Stimulated activated CD4-positive, alpha-beta T cell treated with anti-CD3 and anti-CD28 coated beads, Interleukin-4, amount 100 ng/mL, for 24 hours (primary cell): ENCODE measurements at regions not wholly inside any gene's neighbourhood (a gene's known extent, or its start where the extent isn't known, plus 50 kb on each side); places are given as distances from the start of the nearest gene placed in this dataset.

Source experiments
- DNase-seq: peaks from one replicate; pipeline ENCODE4 v3.0.0-alpha.2; 2020

DNA sequence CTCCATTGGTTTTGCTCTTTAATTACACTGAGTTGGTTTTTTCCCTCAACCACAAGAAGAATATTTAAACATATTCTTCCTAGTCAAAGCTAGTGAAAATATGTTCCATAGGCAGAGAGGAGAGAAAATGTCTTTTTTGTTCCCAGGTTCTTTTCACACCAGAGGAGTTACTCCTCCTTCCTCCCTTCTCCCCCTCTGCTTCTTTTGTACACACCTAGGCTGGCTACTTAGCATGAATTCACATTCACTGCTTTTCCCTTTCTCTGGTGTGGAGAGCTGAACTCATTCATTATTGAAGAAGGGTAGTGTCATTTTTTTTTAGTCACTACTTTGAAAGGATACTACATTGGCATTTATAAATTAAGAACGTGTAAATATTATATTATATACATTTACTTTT, 56.6 kb upstream of the UGP2 start:
- no peak for DNase-seq

DNA sequence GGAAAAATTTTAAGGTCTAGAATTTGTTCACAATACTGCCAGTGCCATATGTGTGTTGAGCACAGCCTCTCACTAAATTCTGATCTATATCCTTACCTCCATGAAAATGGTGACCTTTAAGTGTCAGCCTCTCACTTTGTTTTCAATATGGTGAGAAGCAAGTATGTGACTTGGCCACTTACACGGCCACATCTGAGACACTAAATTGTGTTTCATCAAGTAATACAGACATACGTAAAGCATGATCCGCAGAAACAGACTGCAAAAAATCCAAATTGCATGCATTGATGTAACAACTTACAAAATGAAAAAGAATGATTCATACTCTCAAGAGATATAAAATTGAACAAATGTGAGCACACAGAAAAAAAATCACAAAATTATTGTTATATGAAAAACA, 55.2 kb upstream of the UGP2 start:
- DNase-seq: no peak

DNA sequence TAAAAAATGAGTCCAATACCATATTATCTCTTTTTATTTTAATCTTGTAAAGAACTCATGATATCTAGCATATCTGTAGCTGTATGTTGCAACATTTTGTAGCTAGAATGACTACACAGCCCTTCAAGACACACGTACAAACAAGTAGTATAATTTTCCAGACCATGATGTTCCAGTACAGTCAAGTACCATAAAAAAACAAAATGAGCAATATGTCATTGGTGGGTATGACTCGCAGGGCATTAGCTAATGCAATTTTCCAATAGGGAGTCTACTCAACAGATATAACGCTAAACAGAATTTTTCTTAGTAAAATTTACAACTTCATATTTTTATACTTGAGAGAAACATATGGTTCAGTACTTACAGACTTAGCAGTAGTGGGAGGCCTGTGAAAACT, 53.6 kb upstream of the UGP2 start:
- DNase-seq: no peak

DNA sequence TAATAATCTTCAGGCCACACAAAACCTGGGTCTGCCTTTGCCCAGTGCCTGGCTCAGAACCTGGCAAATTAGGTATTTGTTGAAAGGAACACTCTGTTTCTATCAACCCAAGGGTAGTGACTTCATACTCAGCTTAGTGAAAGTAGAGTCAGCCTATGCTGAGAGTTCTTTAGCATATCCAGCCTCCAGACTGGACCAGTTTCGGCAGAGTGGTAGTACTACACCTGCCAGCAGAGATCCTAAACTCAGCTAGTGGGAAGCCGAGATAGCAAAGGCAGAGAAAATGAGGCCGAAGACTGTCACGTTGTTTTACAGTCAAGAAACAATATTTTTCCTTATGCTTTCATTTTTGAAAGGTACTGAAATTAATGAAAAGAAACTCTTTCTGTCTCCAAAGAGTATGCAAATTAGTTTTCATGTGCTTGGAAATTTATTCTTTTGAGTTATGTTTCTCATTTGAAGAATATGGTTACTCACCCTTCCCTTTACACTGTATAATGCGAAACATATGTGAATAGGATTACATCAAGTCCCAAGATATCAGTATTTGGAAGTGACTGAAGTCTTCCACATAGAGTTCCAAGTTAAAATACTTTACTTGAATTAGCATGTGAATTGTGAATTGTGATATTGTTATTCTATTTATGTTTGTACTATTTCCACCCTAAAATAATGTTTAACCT, 52.2 kb upstream of the UGP2 start:
- no peak for DNase-seq

DNA sequence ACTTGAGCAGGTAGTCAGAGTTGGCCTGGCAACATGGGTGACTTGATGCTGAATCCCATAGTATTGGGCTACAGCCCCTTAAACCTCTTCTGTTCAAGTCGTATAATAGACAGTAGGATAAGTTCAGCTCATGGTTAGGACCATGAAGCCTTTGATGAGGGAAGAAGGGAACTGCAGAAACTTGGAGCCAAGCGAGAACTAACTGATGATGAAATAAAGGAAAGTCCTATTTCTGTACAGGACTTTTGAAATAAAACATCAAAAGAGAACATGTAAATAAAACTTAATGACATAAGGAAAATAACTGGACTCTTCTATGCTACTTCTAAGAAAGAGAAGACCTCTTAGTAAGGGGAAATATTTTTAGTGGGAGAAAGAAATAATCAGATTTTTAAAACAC, 51.2 kb upstream of the UGP2 start:
- no peak for DNase-seq

DNA sequence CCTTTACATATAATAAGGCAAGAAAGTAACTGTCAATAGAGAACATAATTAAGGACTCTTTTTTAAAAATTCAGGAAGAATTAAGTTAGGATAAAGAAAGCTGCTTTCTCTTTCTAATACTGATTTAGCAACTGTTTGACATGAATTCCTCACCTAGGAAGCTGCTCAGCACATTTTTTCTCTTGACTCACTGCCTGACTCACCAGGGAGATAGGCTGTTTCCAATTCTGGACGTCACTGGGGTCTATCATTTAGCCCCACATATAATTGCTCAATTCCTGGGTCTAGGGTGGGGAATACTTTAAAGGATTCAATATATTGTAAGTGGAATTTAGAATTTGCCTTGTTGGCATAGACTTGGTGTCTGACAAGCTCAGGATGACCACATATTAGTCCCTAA, 50.8 kb upstream of the UGP2 start:
- no peak for DNase-seq

DNA sequence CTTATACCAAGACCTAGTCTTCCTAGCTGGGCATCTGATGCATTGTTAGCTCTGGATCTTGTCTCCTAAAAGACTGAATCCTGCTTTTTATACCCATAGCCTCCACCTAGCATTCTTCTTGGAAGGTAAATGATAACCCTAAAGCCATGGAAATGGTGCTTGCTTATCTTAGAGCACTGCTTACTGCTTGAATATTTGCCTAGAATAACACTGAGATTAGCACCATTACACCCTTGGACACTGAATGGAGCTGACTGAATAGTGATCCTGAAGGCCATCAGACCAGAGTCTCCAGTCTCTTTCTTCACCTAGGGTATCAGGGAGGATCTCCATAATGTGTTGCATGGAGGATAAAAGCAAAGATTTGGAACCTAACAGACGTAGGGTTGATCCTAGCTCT, 50.3 kb upstream of the UGP2 start:
- DNase-seq: no peak
